Neural crest cell (in vitro differentiated cells): ENCODE measurements at regions not wholly inside any gene's neighbourhood (a gene's known extent, or its start where the extent isn't known, plus 50 kb on each side); places are given as distances from the start of the nearest gene placed in this dataset.

Experiments used
- DNase-seq: peaks from one replicate; pipeline ENCODE4 v3.0.0; 2021; ENCODE audit warnings: low read depth, mixed read lengths, low spot score
- H3K27ac Mint-ChIP-seq: one replicate; pipeline ENCODE4 v1.8.0; 2021; ENCODE audit warnings: mild to moderate bottlenecking, mixed read lengths; ENCODE audit not compliant: unreplicated experiment
- H3K27me3 Mint-ChIP-seq: 2 replicates; pipeline ENCODE4 v1.8.0; 2021; ENCODE audit warnings: low read depth, mild to moderate bottlenecking, mixed read lengths
- H3K36me3 Mint-ChIP-seq: 2 replicates; pipeline ENCODE4 v1.8.0; 2021; ENCODE audit warnings: low read depth, mild to moderate bottlenecking, mixed read lengths
- H3K4me1 Mint-ChIP-seq: 2 replicates; pipeline ENCODE4 v1.8.0; 2021; ENCODE audit warnings: mixed read lengths
- H3K4me3 Mint-ChIP-seq: one replicate; pipeline ENCODE4 v1.8.0; 2021; ENCODE audit warnings: mild to moderate bottlenecking, mixed read lengths
- H3K9me3 Mint-ChIP-seq: 2 replicates; pipeline ENCODE4 v1.8.0; 2021; ENCODE audit warnings: mixed read lengths
- CTCF ChIP-seq: fragments of 200-600 bp; sonication (generic); conservative IDR thresholded peaks from 2 replicates; pipeline ENCODE4 v1.5.0; 2021; ENCODE audit warnings: antibody characterized with exemption, mild to moderate bottlenecking

GRCh38 chr16:76926595-76926994 is 264.4 kb upstream of the MON1B start:
- Mint-ChIP-seq H3K9me3 (peaks cover 5% of the 10 kb centered on the region), H3K27ac (no peak overlapping the region), H3K4me3 (no peak overlapping the region), H3K4me1 (no peaks in the 10 kb centered on the region), H3K27me3 (no peaks in the 10 kb centered on the region), H3K36me3 (no peaks in the 10 kb centered on the region)
- TF ChIP-seq CTCF = no peak
- no peak for DNase-seq

GRCh38 chr16:76931186-76931585 is 259.8 kb upstream of the MON1B start:
- Mint-ChIP-seq H3K27ac (no peak overlapping the region), H3K4me3 (no peak overlapping the region), H3K4me1 (no peaks in the 10 kb centered on the region), H3K36me3 (no peaks in the 10 kb centered on the region), H3K9me3 (peaks cover 4% of the 10 kb centered on the region), H3K27me3 (peaks cover 3% of the 10 kb centered on the region)
- no peak for DNase-seq
- no peak for TF ChIP-seq CTCF

GRCh38 chr16:76932541-76933211 is 258.3 kb upstream of the MON1B start:
- peaks cover 4% of the 10 kb centered on the region for H3K9me3 Mint-ChIP-seq
- peaks cover 3% of the 10 kb centered on the region for H3K27me3 Mint-ChIP-seq
- H3K36me3 Mint-ChIP-seq = no peaks in the 10 kb centered on the region
- no peak overlapping the region for H3K4me3 Mint-ChIP-seq
- no peaks in the 10 kb centered on the region for H3K4me1 Mint-ChIP-seq
- no peak for TF ChIP-seq CTCF
- H3K27ac Mint-ChIP-seq = no peak overlapping the region
- DNase-seq = no peak

GRCh38 chr16:76940251-76940650 is 250.7 kb upstream of the MON1B start:
- Mint-ChIP-seq H3K4me1 (peaks cover 13% of the 10 kb centered on the region), H3K36me3 (no peaks in the 10 kb centered on the region), H3K4me3 (no peak overlapping the region), H3K27ac (no peak overlapping the region), H3K27me3 (peaks cover 3% of the 10 kb centered on the region), H3K9me3 (peaks cover 4% of the 10 kb centered on the region)
- no peak for DNase-seq
- TF ChIP-seq CTCF = no peak

- H3K36me3 Mint-ChIP-seq = no peaks in the 10 kb centered on the region
- no peak overlapping the region for H3K4me3 Mint-ChIP-seq
- H3K4me1 Mint-ChIP-seq = peaks cover 13% of the 10 kb centered on the region
- H3K9me3 Mint-ChIP-seq = no peaks in the 10 kb centered on the region
- no peak overlapping the region for H3K27ac Mint-ChIP-seq
- no peaks in the 10 kb centered on the region for H3K27me3 Mint-ChIP-seq
- no peak for TF ChIP-seq CTCF
- DNase-seq = no peak
Observed at GRCh38 chr16:76941113-76941512, 249.9 kb upstream of the MON1B start.
